Activated CD8-positive, alpha-beta memory T cell treated with anti-CD3 and anti-CD28 coated beads for 24 hours (primary cell): ENCODE measurements at regions not wholly inside any gene's neighbourhood (a gene's known extent, or its start where the extent isn't known, plus 50 kb on each side); places are given as distances from the start of the nearest gene placed in this dataset.

Source experiments
- DNase-seq: peaks from one replicate; pipeline ENCODE4 v3.0.0-alpha.2; 2020

- DNase-seq: no peak
Observed at GRCh38 chr1:219304227-219305226, 130.8 kb downstream of the LYPLAL1 start.

- DNase-seq: no peak
Observed at GRCh38 chr1:219302697-219303096, 129.0 kb downstream of the LYPLAL1 start.

GRCh38 chr1:219299420-219299819 lies 125.7 kb downstream of the LYPLAL1 start:
- DNase-seq: no peak

GRCh38 chr1:219298571-219299148 lies 125.0 kb downstream of the LYPLAL1 start:
- no peak for DNase-seq

GRCh38 chr1:219296430-219297355 lies 123.0 kb downstream of the LYPLAL1 start:
- no peak for DNase-seq

GRCh38 chr1:219294251-219294650 lies 120.6 kb downstream of the LYPLAL1 start:
- no peak for DNase-seq

GRCh38 chr1:219293410-219293809 lies 119.7 kb downstream of the LYPLAL1 start:
- DNase-seq: no peak

GRCh38 chr1:219292999-219293398 lies 119.3 kb downstream of the LYPLAL1 start:
- DNase-seq: no peak

GRCh38 chr1:219292341-219292740 lies 118.7 kb downstream of the LYPLAL1 start:
- no peak for DNase-seq

- no peak for DNase-seq
Observed at GRCh38 chr1:219289171-219289570, 115.5 kb downstream of the LYPLAL1 start.

- no peak for DNase-seq
Observed at GRCh38 chr1:219283541-219283940, 109.9 kb downstream of the LYPLAL1 start.

- DNase-seq: no peak
Observed at GRCh38 chr1:219281831-219282230, 108.2 kb downstream of the LYPLAL1 start.

GRCh38 chr1:219279017-219279770 lies 105.5 kb downstream of the LYPLAL1 start:
- DNase-seq: no peak

GRCh38 chr1:219278288-219278687 lies 104.6 kb downstream of the LYPLAL1 start:
- no peak for DNase-seq

GRCh38 chr1:219277304-219278105 lies 103.8 kb downstream of the LYPLAL1 start:
- DNase-seq: no peak

GRCh38 chr1:219276049-219276738 lies 102.5 kb downstream of the LYPLAL1 start:
- no peak for DNase-seq

GRCh38 chr1:219273088-219273686 lies 99.5 kb downstream of the LYPLAL1 start:
- no peak for DNase-seq

GRCh38 chr1:219271818-219272535 lies 98.3 kb downstream of the LYPLAL1 start:
- DNase-seq: no peak

- no peak for DNase-seq
Observed at GRCh38 chr1:219269171-219269570, 95.5 kb downstream of the LYPLAL1 start.

- no peak for DNase-seq
Observed at GRCh38 chr1:219266524-219266923, 92.8 kb downstream of the LYPLAL1 start.
